Activated naive CD4-positive, alpha-beta T cell treated with anti-CD3 and anti-CD28 coated beads, Interleukin-2, amount 50 U/mL, for 72 hours (primary cell): ENCODE measurements at regions not wholly inside any gene's neighbourhood (a gene's known extent, or its start where the extent isn't known, plus 50 kb on each side); places are given as distances from the start of the nearest gene placed in this dataset.

ENCODE experiments used
- ATAC-seq, 2 donors: fragments of 150-1000 bp; cut with Tn5 transposase; 2 replicates each; pipeline ENCODE4 v1.10.0; 2021; ENCODE audit warnings: mild to moderate bottlenecking in 2 of 2, moderate library complexity in 2 of 2
- DNase-seq, 2 donors: peaks; one replicate each; pipeline ENCODE4 v3.0.0; 2021 to 2022; ENCODE audit warnings: low spot score in 2 of 2
- H3K27ac Mint-ChIP-seq, 2 donors: one replicate each; pipeline ENCODE4 v1.8.0; 2022; ENCODE audit warnings: mild to moderate bottlenecking in 2 of 2, mixed read lengths in 2 of 2
- H3K36me3 Mint-ChIP-seq, 2 donors: one replicate each; pipeline ENCODE4 v1.8.0; 2022; ENCODE audit warnings: mixed read lengths in 2 of 2
- H3K9me3 Mint-ChIP-seq, 2 donors: one replicate each; pipeline ENCODE4 v1.8.0; 2022; ENCODE audit warnings: mixed read lengths in 2 of 2

GRCh38 chr11:116422556-116422955 is 350.2 kb downstream of the BUD13 start:
- Mint-ChIP-seq H3K27ac (no peak overlapping the region), H3K36me3 (no peaks in the 10 kb centered on the region), H3K9me3 (no peaks in the 10 kb centered on the region)
- ATAC-seq (no peak), DNase-seq (no peak)

- no peak overlapping the region for H3K27ac Mint-ChIP-seq
- no peaks in the 10 kb centered on the region for H3K36me3 Mint-ChIP-seq
- DNase-seq, result no peak
- no peaks in the 10 kb centered on the region for H3K9me3 Mint-ChIP-seq
- no peak for ATAC-seq
These were observed 351.1 kb downstream of the BUD13 start for GRCh38 chr11:116421529-116422185.

GRCh38 chr11:116420770-116421528 is 351.8 kb downstream of the BUD13 start:
- ATAC-seq (no peak), DNase-seq (no peak)
- H3K36me3 Mint-ChIP-seq, result no peaks in the 10 kb centered on the region
- no peaks in the 10 kb centered on the region for H3K9me3 Mint-ChIP-seq
- no peak overlapping the region for H3K27ac Mint-ChIP-seq

- H3K27ac Mint-ChIP-seq, result no peak overlapping the region
- DNase-seq (no peak), ATAC-seq (no peak)
- H3K36me3 Mint-ChIP-seq, result no peaks in the 10 kb centered on the region
- no peaks in the 10 kb centered on the region for H3K9me3 Mint-ChIP-seq
These were observed 352.8 kb downstream of the BUD13 start for GRCh38 chr11:116420030-116420429.

- H3K9me3 Mint-ChIP-seq, result no peaks in the 10 kb centered on the region
- no peaks in the 10 kb centered on the region for H3K36me3 Mint-ChIP-seq
- DNase-seq (no peak), ATAC-seq (no peak)
- no peak overlapping the region for H3K27ac Mint-ChIP-seq
These were observed 354.3 kb downstream of the BUD13 start for GRCh38 chr11:116418388-116419041.

GRCh38 chr11:116416852-116417251 is 355.9 kb downstream of the BUD13 start:
- no peak for DNase-seq
- ATAC-seq, result no peak
- Mint-ChIP-seq H3K27ac (no peak overlapping the region), H3K9me3 (no peaks in the 10 kb centered on the region), H3K36me3 (no peaks in the 10 kb centered on the region)

- no peak for ATAC-seq
- Mint-ChIP-seq H3K36me3 (no peaks in the 10 kb centered on the region), H3K27ac (no peak overlapping the region), H3K9me3 (no peaks in the 10 kb centered on the region)
- no peak for DNase-seq
These were observed 357.7 kb downstream of the BUD13 start for GRCh38 chr11:116415095-116415494.

- H3K9me3 Mint-ChIP-seq, result no peaks in the 10 kb centered on the region
These were observed 358.4 kb downstream of the BUD13 start for GRCh38 chr11:116414357-116414880.

GRCh38 chr11:116413301-116414242 is 359.2 kb downstream of the BUD13 start:
- ATAC-seq (no peak), DNase-seq (no peak)
- no peak overlapping the region for H3K27ac Mint-ChIP-seq
- no peaks in the 10 kb centered on the region for H3K9me3 Mint-ChIP-seq
- H3K36me3 Mint-ChIP-seq, result no peaks in the 10 kb centered on the region

More at GRCh38 chr11:116414357-116414880, 358.4 kb downstream of the BUD13 start:
- no peak overlapping the region for H3K27ac Mint-ChIP-seq
- no peaks in the 10 kb centered on the region for H3K36me3 Mint-ChIP-seq
- ATAC-seq (no peak), DNase-seq (no peak)

- no peaks in the 10 kb centered on the region for H3K36me3 Mint-ChIP-seq
- H3K27ac Mint-ChIP-seq, result no peak overlapping the region
- no peak for ATAC-seq
- H3K9me3 Mint-ChIP-seq, result no peaks in the 10 kb centered on the region
- no peak for DNase-seq
These were observed 360.5 kb downstream of the BUD13 start for GRCh38 chr11:116412118-116412889.

- Mint-ChIP-seq H3K36me3 (no peaks in the 10 kb centered on the region), H3K27ac (no peak overlapping the region), H3K9me3 (no peaks in the 10 kb centered on the region)
- DNase-seq (no peak), ATAC-seq (no peak)
These were observed 363.5 kb downstream of the BUD13 start for GRCh38 chr11:116409238-116409637.

GRCh38 chr11:116406042-116406441 is 366.7 kb downstream of the BUD13 start:
- Mint-ChIP-seq H3K27ac (no peak overlapping the region), H3K36me3 (no peaks in the 10 kb centered on the region), H3K9me3 (no peaks in the 10 kb centered on the region)
- ATAC-seq, result no peak
- DNase-seq, result no peak

- no peak for DNase-seq
- no peak for ATAC-seq
- H3K9me3 Mint-ChIP-seq, result no peaks in the 10 kb centered on the region
- H3K27ac Mint-ChIP-seq, result no peak overlapping the region
- no peaks in the 10 kb centered on the region for H3K36me3 Mint-ChIP-seq
These were observed 368.4 kb downstream of the BUD13 start for GRCh38 chr11:116404462-116404798.

- no peaks in the 10 kb centered on the region for H3K36me3 Mint-ChIP-seq
- DNase-seq (no peak), ATAC-seq (no peak)
- H3K27ac Mint-ChIP-seq, result no peak overlapping the region
- H3K9me3 Mint-ChIP-seq, result no peaks in the 10 kb centered on the region
These were observed 368.9 kb downstream of the BUD13 start for GRCh38 chr11:116403794-116404461.

- Mint-ChIP-seq H3K27ac (no peak overlapping the region), H3K9me3 (no peaks in the 10 kb centered on the region), H3K36me3 (no peaks in the 10 kb centered on the region)
- DNase-seq (no peak), ATAC-seq (no peak)
These were observed 372.7 kb downstream of the BUD13 start for GRCh38 chr11:116400081-116400480.
